SJCRH30 (cell line): ENCODE measurements at regions not wholly inside any gene's neighbourhood (a gene's known extent, or its start where the extent isn't known, plus 50 kb on each side); places are given as distances from the start of the nearest gene placed in this dataset.
"Not testable (repeated sequence)": the region's sequence is repeated elsewhere in the genome, so short reads cannot be mapped to it uniquely, and the experiment has no call there.

Experiments used
- DNase-seq, 2 experiments: peaks; one replicate each; pipeline ENCODE4 v3.0.0-alpha.2; 2015 to 2020
- H3K27ac ChIP-seq: fragments of 250-450 bp; sonication (Bioruptor Pico); 2 replicates; pipeline ENCODE4 v1.5.1; 2020; ENCODE audit warnings: mild to moderate bottlenecking, moderate library complexity
- H3K27me3 ChIP-seq: fragments of 250-450 bp; sonication (Bioruptor Pico); 2 replicates; pipeline ENCODE4 v1.5.1; 2020; ENCODE audit warnings: mild to moderate bottlenecking, moderate library complexity
- H3K36me3 ChIP-seq: fragments of 250-450 bp; sonication (Bioruptor Pico); 2 replicates; pipeline ENCODE4 v1.5.1; 2020; ENCODE audit warnings: mild to moderate bottlenecking, moderate library complexity
- H3K4me1 ChIP-seq: fragments of 250-450 bp; sonication (Bioruptor Pico); 2 replicates; pipeline ENCODE4 v1.5.1; 2020; ENCODE audit warnings: mild to moderate bottlenecking, moderate library complexity
- H3K4me3 ChIP-seq: fragments of 250-450 bp; sonication (Bioruptor Pico); 2 replicates; pipeline ENCODE4 v1.5.1; 2020; ENCODE audit warnings: mild to moderate bottlenecking, moderate library complexity
- H3K9me3 ChIP-seq: fragments of 250-450 bp; sonication (Bioruptor Pico); replicated peaks from 2 replicates; pipeline ENCODE4 v1.5.1; 2020; ENCODE audit warnings: mild to moderate bottlenecking, moderate library complexity

- no peak for DNase-seq
Observed at GRCh38 chr5:3092664-3093063, 341.2 kb upstream of the IRX2 start.

GRCh38 chr5:3092211-3092610 is 340.7 kb upstream of the IRX2 start:
- no peak overlapping the region for H3K4me3 ChIP-seq
- DNase-seq: no peak
- H3K36me3 ChIP-seq: no peaks in the 10 kb centered on the region
- H3K27me3 ChIP-seq: no peaks in the 10 kb centered on the region
- H3K9me3 ChIP-seq: no peaks in the 10 kb centered on the region
- H3K4me1 ChIP-seq: no peaks in the 10 kb centered on the region
- H3K27ac ChIP-seq: no peak overlapping the region

More at GRCh38 chr5:3092664-3093063, 341.2 kb upstream of the IRX2 start:
- Histone ChIP-seq H3K27me3 (no peaks in the 10 kb centered on the region), H3K4me1 (no peaks in the 10 kb centered on the region), H3K36me3 (no peaks in the 10 kb centered on the region), H3K4me3 (no peak overlapping the region), H3K9me3 (no peaks in the 10 kb centered on the region), H3K27ac (no peak overlapping the region)

GRCh38 chr5:3091040-3091774 is 339.7 kb upstream of the IRX2 start:
- H3K27ac ChIP-seq: no peak overlapping the region
- DNase-seq: no peak
- no peak overlapping the region for H3K4me3 ChIP-seq
- no peaks in the 10 kb centered on the region for H3K9me3 ChIP-seq
- no peaks in the 10 kb centered on the region for H3K4me1 ChIP-seq
- no peaks in the 10 kb centered on the region for H3K36me3 ChIP-seq
- H3K27me3 ChIP-seq: no peaks in the 10 kb centered on the region

GRCh38 chr5:3090305-3090704 is 338.8 kb upstream of the IRX2 start:
- not testable (repeated sequence) for H3K27me3 ChIP-seq, DNase-seq, H3K4me3 ChIP-seq, H3K27ac ChIP-seq, H3K36me3 ChIP-seq, H3K9me3 ChIP-seq, H3K4me1 ChIP-seq

- Histone ChIP-seq H3K9me3 (no peaks in the 10 kb centered on the region), H3K27ac (no peak overlapping the region), H3K4me1 (no peaks in the 10 kb centered on the region), H3K36me3 (no peaks in the 10 kb centered on the region), H3K27me3 (no peaks in the 10 kb centered on the region), H3K4me3 (no peak overlapping the region)
- DNase-seq: no peak
Observed at GRCh38 chr5:3080366-3080765, 328.9 kb upstream of the IRX2 start.

GRCh38 chr5:3077684-3078083 is 326.2 kb upstream of the IRX2 start:
- Histone ChIP-seq H3K9me3 (no peaks in the 10 kb centered on the region), H3K27me3 (no peaks in the 10 kb centered on the region)
- DNase-seq: no peak

GRCh38 chr5:3075309-3075708 is 323.8 kb upstream of the IRX2 start:
- Histone ChIP-seq H3K4me1 (no peaks in the 10 kb centered on the region), H3K4me3 (no peak overlapping the region), H3K36me3 (no peaks in the 10 kb centered on the region), H3K9me3 (no peaks in the 10 kb centered on the region), H3K27ac (no peak overlapping the region), H3K27me3 (no peaks in the 10 kb centered on the region)
- no peak for DNase-seq

More at GRCh38 chr5:3077684-3078083, 326.2 kb upstream of the IRX2 start:
- H3K27ac ChIP-seq: no peak overlapping the region
- no peaks in the 10 kb centered on the region for H3K4me1 ChIP-seq
- no peak overlapping the region for H3K4me3 ChIP-seq
- no peaks in the 10 kb centered on the region for H3K36me3 ChIP-seq

- Histone ChIP-seq H3K27me3 (no peaks in the 10 kb centered on the region), H3K36me3 (no peaks in the 10 kb centered on the region), H3K4me1 (no peaks in the 10 kb centered on the region), H3K27ac (no peak overlapping the region), H3K4me3 (no peak overlapping the region), H3K9me3 (no peaks in the 10 kb centered on the region)
- DNase-seq: no peak
Observed at GRCh38 chr5:3068401-3068800, 316.9 kb upstream of the IRX2 start.

GRCh38 chr5:3060283-3060682 is 308.8 kb upstream of the IRX2 start:
- H3K4me3 ChIP-seq: no peak overlapping the region
- no peaks in the 10 kb centered on the region for H3K9me3 ChIP-seq

GRCh38 chr5:3059488-3059887 is 308.0 kb upstream of the IRX2 start:
- DNase-seq: no peak
- Histone ChIP-seq H3K27me3 (no peaks in the 10 kb centered on the region), H3K27ac (no peak overlapping the region)

More at GRCh38 chr5:3060283-3060682, 308.8 kb upstream of the IRX2 start:
- no peak for DNase-seq
- Histone ChIP-seq H3K36me3 (no peaks in the 10 kb centered on the region), H3K4me1 (no peaks in the 10 kb centered on the region), H3K27me3 (no peaks in the 10 kb centered on the region), H3K27ac (no peak overlapping the region)

GRCh38 chr5:3058942-3059341 is 307.5 kb upstream of the IRX2 start:
- H3K27me3 ChIP-seq: no peaks in the 10 kb centered on the region
- no peak overlapping the region for H3K4me3 ChIP-seq
- H3K36me3 ChIP-seq: no peaks in the 10 kb centered on the region
- H3K27ac ChIP-seq: no peak overlapping the region
- H3K4me1 ChIP-seq: no peaks in the 10 kb centered on the region
- no peak for DNase-seq
- H3K9me3 ChIP-seq: no peaks in the 10 kb centered on the region

More at GRCh38 chr5:3059488-3059887, 308.0 kb upstream of the IRX2 start:
- no peaks in the 10 kb centered on the region for H3K36me3 ChIP-seq
- no peaks in the 10 kb centered on the region for H3K9me3 ChIP-seq
- H3K4me1 ChIP-seq: no peaks in the 10 kb centered on the region
- no peak overlapping the region for H3K4me3 ChIP-seq

GRCh38 chr5:3056866-3057265 is 305.4 kb upstream of the IRX2 start:
- no peak overlapping the region for H3K27ac ChIP-seq
- no peaks in the 10 kb centered on the region for H3K27me3 ChIP-seq
- no peaks in the 10 kb centered on the region for H3K9me3 ChIP-seq
- DNase-seq: no peak
- no peak overlapping the region for H3K4me3 ChIP-seq
- no peaks in the 10 kb centered on the region for H3K36me3 ChIP-seq
- no peaks in the 10 kb centered on the region for H3K4me1 ChIP-seq

GRCh38 chr5:3051400-3051799 is 299.9 kb upstream of the IRX2 start:
- Histone ChIP-seq H3K9me3 (no peaks in the 10 kb centered on the region), H3K4me3 (no peak overlapping the region), H3K36me3 (no peaks in the 10 kb centered on the region), H3K27me3 (no peaks in the 10 kb centered on the region), H3K27ac (no peak overlapping the region), H3K4me1 (no peaks in the 10 kb centered on the region)
- no peak for DNase-seq

- H3K36me3 ChIP-seq: no peaks in the 10 kb centered on the region
- no peaks in the 10 kb centered on the region for H3K4me1 ChIP-seq
- H3K27me3 ChIP-seq: no peaks in the 10 kb centered on the region
- H3K4me3 ChIP-seq: no peak overlapping the region
- DNase-seq: no peak
- H3K9me3 ChIP-seq: no peaks in the 10 kb centered on the region
- H3K27ac ChIP-seq: no peak overlapping the region
Observed at GRCh38 chr5:3050863-3051262, 299.4 kb upstream of the IRX2 start.

GRCh38 chr5:3049261-3049660 is 297.8 kb upstream of the IRX2 start:
- no peak overlapping the region for H3K27ac ChIP-seq
- DNase-seq: no peak

GRCh38 chr5:3047212-3047774 is 295.8 kb upstream of the IRX2 start:
- Histone ChIP-seq H3K9me3 (no peaks in the 10 kb centered on the region), H3K36me3 (no peaks in the 10 kb centered on the region), H3K27me3 (no peaks in the 10 kb centered on the region), H3K27ac (no peak overlapping the region), H3K4me3 (no peak overlapping the region), H3K4me1 (no peaks in the 10 kb centered on the region)
- no peak for DNase-seq

More at GRCh38 chr5:3049261-3049660, 297.8 kb upstream of the IRX2 start:
- Histone ChIP-seq H3K36me3 (no peaks in the 10 kb centered on the region), H3K4me1 (no peaks in the 10 kb centered on the region), H3K27me3 (no peaks in the 10 kb centered on the region), H3K4me3 (no peak overlapping the region), H3K9me3 (no peaks in the 10 kb centered on the region)
